HG03354 (cell line): ENCODE measurements at regions not wholly inside any gene's neighbourhood (a gene's known extent, or its start where the extent isn't known, plus 50 kb on each side); places are given as distances from the start of the nearest gene placed in this dataset.

Experiments used
- ATAC-seq: cut with Tn5 transposase; IDR thresholded peaks from one replicate; pipeline ENCODE4 v1.9.1; 2021; ENCODE audit warnings: mild to moderate bottlenecking; ENCODE audit not compliant: unreplicated experiment, poor library complexity, severe bottlenecking

GRCh38 chr12:66066137-66066928 lies 64.2 kb downstream of the LLPH start:
- ATAC-seq = peak; percentile 81

- no peak for ATAC-seq
Observed at GRCh38 chr12:66065641-66066136, 64.9 kb downstream of the LLPH start.

- ATAC-seq = no peak
Observed at GRCh38 chr12:66065150-66065549, 65.4 kb downstream of the LLPH start.

DNA sequence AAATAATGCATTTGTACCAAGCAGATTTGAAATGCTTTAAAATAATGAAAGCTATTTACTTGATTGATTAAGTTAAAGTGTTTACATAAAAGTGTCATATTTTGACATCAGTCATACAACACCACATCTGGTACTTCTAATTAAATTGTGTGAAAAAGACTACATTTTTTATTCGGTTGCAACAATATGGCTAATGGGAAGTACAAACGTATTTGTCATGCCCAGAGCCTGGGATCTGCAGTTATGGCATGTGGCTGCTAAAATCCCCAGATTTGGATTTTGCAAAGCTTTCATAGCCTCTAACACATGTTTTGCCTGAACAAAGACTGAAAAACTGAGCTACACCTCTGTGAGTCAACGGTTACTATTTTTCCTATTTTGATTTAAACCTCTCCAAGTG lies 66.6 kb downstream of the LLPH start:
- ATAC-seq = no peak

DNA sequence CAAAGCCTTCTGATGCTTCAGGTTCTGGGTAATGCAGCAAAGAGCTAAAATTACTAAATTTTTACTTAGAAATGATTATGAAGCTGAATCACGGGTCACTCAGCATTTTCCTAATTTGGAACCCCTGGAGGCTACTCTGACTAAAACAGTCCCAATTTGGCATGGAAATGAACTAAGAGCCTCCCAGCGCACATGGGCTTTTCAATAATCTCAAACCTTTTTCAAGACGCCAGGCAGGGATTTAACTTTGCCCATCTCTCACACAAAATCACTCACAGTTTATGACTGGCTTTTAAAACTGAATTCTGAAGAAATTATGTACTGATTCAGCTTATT lies 68.3 kb downstream of the LLPH start:
- ATAC-seq = no peak

DNA sequence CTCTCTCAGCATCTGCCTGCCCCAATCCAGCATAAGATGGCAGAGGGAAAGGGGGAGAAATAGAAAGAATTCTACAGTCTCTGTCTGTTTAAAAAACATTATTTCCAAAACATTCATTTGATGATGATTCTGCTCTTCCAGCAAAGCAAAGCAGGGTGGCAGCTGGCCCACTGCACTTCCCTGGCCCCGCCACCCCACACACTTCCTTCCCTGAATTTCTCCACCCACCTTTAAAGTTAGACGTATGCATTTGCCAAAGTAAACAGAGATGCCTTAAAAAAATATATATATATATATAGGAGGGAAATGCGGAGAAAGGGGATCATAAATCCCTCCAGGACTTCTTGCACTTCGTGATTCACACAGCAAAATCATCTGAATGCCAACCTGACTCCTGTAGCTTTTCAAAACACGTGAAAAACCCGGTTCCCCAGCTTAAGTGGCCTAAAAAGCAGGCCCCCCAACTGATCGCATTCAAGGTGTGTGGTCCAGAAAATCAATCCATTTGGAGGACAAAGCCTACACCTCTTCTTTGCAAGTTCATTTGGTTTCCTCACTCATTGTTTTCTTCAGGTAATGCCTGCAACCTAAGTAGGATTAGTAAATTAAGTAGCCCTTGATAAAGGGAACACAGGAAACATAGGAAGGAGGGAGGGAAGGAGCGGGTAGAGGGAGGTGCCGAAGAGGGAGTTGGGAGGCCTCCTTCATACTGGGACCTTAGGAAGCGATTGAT lies 68.8 kb downstream of the LLPH start:
- ATAC-seq = no peak

DNA sequence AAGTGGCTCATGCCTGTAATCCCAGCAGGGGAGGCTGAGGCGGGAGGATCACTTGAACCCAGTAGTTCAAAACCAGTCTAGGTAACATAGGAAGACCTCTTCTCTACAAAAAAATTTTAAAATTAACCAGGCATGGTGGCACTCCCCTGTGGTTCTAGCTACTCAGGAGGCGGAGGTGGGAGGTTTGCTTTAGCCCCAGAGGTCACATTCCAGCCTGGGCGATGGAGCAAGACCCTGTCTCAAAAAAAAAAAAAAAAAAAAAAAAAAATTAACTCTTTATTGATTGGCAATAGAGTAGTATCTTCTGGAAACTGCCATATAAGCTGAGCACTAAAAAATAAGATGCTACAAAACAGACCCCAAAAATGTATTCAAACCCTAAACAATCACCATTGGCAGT lies 69.5 kb downstream of the LLPH start:
- no peak for ATAC-seq

DNA sequence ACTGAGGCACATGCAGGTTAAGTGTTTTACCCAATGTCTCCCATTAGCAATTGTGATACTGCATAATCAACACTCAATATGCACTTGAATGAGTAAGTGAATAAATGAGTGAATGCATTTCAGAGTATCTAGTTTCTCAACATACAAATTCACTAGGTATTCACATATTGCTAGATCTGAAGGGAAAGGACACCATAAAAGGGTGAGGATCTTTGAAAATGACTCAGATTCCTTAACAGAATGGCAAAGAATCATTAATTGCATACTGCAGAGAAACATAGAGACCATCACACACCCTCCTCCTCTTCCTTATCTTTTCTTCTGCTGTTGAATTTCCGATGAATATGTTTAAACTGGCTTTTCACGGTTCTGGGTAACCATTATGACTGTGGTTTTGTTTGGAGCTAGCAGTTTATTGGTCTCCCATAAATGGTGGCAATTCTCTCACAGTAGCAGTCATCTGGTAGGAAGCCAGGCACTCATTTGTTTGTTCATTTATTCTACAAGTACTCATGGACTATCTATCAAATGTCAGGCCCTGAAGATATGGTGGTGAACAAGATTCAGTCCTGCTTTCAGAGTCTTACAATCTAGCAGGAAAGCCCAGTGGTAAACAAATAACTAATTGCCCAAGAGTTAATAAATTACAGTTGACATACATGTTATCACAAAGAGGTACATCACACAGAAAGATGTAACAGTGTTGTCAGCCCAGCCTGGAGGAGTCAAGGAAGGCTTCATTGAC lies 70.2 kb downstream of the LLPH start:
- peak; percentile 48 for ATAC-seq

GRCh38 chr12:66059666-66060065 lies 70.9 kb downstream of the LLPH start:
- no peak for ATAC-seq

- no peak for ATAC-seq
Observed at GRCh38 chr12:66058554-66058953, 72.0 kb downstream of the LLPH start.

DNA sequence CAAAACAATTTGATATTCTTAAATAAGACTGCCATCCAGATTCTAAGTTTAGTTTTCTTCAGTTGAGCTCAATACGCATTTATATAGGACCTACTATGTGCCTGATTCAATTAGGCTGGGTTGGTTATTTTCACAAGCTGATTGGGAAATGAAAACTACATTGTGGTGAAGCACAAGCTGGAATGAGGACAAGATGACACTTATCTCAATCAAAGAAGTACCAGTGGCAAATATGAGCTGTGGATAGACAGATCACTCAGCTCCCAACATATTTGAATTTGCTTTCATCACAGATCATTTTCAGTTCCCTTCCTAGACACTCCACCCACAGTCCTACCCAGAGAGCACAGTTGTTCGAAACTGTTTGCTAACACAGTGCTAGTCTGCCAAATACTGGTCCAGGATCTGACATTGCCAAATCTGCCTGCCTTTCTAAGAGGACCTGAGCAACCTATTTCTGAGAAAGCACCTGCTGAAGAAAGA lies 74.7 kb downstream of the LLPH start:
- ATAC-seq = peak; percentile 81

GRCh38 chr12:66052988-66053615 lies 77.4 kb downstream of the LLPH start:
- ATAC-seq = no peak

- no peak for ATAC-seq
Observed at GRCh38 chr12:66051361-66051760, 79.2 kb downstream of the LLPH start.

DNA sequence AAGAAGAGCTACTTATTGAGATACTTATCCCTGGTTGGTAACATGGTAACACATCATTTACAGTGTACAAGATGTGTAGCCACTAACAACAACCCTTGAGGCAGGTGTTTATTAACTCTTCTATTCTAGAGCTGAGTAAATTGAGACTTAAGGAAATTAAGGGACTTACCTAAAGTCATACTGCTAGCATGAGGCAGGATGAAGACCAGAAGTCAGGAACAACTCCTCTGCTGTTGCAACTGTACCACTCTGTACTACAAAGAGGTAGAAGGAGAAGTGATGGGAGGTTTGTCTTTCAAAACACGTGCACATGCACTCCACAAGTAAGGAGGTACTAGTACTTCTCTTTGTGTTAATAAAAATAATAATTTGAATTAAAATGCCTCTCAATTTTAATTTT lies 79.9 kb downstream of the LLPH start:
- ATAC-seq = peak; percentile 62

GRCh38 chr12:66050283-66050576 lies 80.3 kb downstream of the LLPH start:
- ATAC-seq = no peak

GRCh38 chr12:66049538-66050282 lies 80.8 kb downstream of the LLPH start:
- no peak for ATAC-seq

- ATAC-seq = no peak
Observed at GRCh38 chr12:66048835-66049537, 81.6 kb downstream of the LLPH start.

DNA sequence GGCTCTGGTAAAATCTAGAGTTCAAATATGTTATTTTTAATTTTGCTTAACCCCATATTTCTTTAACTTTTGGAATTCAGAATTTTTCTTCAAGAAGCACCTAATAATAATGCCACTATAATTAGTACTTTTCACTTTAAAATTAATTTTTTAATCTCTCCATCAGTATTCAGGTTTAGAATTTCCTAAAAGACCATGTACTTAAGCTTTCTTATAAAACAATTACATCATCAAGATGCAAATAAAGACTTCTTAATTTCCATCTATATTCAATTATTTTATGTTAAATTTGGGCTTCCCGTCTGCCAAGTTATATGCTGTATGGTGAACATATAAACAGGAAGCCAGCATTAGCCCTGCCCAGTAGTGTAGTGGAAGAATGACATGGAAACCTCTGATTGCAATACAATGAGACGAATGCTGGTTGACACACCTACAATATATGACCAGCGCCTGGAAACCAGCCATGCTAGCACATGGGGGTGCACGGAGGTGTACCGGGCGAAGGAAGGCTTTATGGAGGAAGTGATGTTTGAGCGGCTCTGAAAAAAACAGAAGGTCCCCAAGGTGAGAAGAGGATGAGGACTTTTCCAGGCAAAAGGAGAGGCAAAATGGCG lies 82.2 kb downstream of the LLPH start:
- no peak for ATAC-seq
